Left ventricle myocardium inferior (tissue), 1 donor: ENCODE measurements at regions not wholly inside any gene's neighbourhood (a gene's known extent, or its start where the extent isn't known, plus 50 kb on each side); places are given as distances from the start of the nearest gene placed in this dataset.

ENCODE experiments used
- DNase-seq: peaks from one replicate; pipeline ENCODE4 v3.0.0-alpha.2; 2020
- H3K27ac ChIP-seq: fragments of 200-600 bp; replicated peaks from 2 replicates; pipeline ENCODE4 v1.8.0; 2021
- H3K27me3 ChIP-seq: fragments of 200-600 bp; 2 replicates; pipeline ENCODE4 v1.8.0; 2021; ENCODE audit warnings: low read depth
- H3K36me3 ChIP-seq: fragments of 200-600 bp; 2 replicates; pipeline ENCODE4 v1.8.0; 2021
- H3K4me1 ChIP-seq: fragments of 200-600 bp; 2 replicates; pipeline ENCODE4 v1.8.0; 2021
- H3K4me3 ChIP-seq: fragments of 200-600 bp; 2 replicates; pipeline ENCODE4 v1.8.0; 2021; ENCODE audit warnings: mild to moderate bottlenecking, moderate library complexity
- H3K9me3 ChIP-seq: fragments of 200-600 bp; replicated peaks from 2 replicates; pipeline ENCODE4 v1.8.0; 2021
- intact Hi-C: fragments of 100-400 bp; cut with micrococcal nuclease; formaldehyde crosslinking; loops from one replicate; pipeline ENCODE4 v1.11.0; 2022
- TF ChIP-seq, protein P1 (sequence below): fragments of 200-600 bp; IDR thresholded peaks from 2 replicates; pipeline ENCODE4 v1.8.0; 2021; ENCODE audit warnings: antibody characterized with exemption, mild to moderate bottlenecking, borderline replicate concordance
- donor health status: DM: no; HTN: yes; CAD: no; lungs with severe emphysema.

DNA sequence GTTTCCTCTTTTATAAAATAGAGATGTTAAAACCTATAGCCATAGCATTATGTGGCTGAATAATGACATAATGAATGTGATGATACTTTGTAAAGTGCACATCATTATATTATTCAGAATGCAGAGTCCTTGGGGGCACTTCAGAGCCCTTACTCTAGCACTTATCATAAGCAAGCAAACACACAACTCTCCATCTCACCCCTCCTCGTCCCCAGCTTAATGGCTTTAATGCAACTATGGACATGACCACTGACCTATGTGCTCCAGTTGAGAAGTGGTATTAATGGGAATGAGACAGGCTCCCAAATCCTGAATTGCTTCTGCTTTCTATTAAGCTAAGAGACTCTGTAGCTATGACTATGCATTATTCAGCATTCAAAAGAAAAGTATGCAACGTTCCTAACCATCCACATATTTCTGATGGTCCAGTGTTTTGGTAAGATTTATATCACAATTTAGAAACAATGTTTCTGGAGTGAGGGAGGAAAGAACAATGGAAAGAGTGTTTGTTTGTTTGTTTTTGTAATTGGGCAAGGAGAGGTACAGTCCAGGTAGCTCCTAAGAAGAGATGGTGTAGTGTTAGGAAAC lies 194.0 kb upstream of the PLXNA2 start:
- intact Hi-C loops: no loop called here
- no peaks in the 10 kb centered on the region for H3K36me3 ChIP-seq
- no peaks in the 10 kb centered on the region for H3K4me1 ChIP-seq
- TF ChIP-seq, protein P1, sequence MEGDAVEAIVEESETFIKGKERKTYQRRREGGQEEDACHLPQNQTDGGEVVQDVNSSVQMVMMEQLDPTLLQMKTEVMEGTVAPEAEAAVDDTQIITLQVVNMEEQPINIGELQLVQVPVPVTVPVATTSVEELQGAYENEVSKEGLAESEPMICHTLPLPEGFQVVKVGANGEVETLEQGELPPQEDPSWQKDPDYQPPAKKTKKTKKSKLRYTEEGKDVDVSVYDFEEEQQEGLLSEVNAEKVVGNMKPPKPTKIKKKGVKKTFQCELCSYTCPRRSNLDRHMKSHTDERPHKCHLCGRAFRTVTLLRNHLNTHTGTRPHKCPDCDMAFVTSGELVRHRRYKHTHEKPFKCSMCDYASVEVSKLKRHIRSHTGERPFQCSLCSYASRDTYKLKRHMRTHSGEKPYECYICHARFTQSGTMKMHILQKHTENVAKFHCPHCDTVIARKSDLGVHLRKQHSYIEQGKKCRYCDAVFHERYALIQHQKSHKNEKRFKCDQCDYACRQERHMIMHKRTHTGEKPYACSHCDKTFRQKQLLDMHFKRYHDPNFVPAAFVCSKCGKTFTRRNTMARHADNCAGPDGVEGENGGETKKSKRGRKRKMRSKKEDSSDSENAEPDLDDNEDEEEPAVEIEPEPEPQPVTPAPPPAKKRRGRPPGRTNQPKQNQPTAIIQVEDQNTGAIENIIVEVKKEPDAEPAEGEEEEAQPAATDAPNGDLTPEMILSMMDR: no peak
- peaks cover 16% of the 10 kb centered on the region for H3K27me3 ChIP-seq
- no peak overlapping the region for H3K27ac ChIP-seq
- DNase-seq: no peak
- H3K9me3 ChIP-seq: peaks cover 25% of the 10 kb centered on the region
- no peak overlapping the region for H3K4me3 ChIP-seq

DNA sequence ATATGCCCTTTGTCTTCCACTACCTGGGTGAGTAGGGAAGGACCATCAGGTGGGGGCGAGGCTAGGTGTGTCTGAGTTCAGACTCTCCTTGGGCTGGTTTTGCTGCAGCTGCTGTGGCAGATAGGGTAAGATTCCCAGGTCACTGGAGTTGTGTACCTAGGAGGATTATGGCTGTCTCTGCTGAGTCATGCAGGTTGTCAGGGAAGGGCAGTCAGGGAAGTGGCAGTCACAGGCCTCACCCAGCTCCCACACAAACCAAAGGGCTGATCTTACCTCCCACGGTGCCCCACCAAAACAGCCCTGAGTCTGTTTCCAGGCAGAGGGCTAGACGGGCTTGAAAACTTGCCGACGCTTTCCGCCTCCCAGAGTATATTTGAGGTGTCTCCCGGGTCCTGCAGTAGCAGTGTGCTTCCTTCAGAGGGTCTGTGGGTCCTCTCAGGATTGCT lies 201.6 kb upstream of the PLXNA2 start:
- peaks cover 30% of the 10 kb centered on the region for H3K9me3 ChIP-seq
- DNase-seq: no peak
- no peak overlapping the region for H3K4me3 ChIP-seq
- TF ChIP-seq, protein P1: no peak
- H3K36me3 ChIP-seq: no peaks in the 10 kb centered on the region
- no peaks in the 10 kb centered on the region for H3K4me1 ChIP-seq
- H3K27ac ChIP-seq: no peak overlapping the region
- intact Hi-C loops: no loop called here
- H3K27me3 ChIP-seq: peaks cover 29% of the 10 kb centered on the region

DNA sequence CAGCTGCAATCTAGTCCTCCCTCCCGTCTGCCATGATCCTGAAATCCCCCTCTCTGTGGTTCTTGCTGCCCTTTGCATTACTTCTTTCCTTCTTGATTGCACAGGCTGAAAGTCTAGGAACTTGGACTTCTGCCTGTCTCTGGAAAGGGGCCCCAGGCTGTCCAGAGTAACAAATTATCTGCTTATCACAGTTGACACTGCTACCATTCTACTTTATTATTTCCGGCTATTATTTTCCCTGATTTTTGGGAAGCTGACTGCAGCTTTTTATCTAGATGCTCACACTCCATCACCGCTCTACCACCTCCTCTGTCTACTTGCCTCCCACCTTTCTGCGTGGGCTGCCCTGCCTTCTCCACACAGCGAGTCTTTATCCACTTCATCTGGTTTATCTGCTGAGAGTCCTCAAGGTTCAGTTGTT lies 202.1 kb upstream of the PLXNA2 start:
- no peak for DNase-seq
- Histone ChIP-seq H3K4me3 (no peak overlapping the region), H3K36me3 (no peaks in the 10 kb centered on the region), H3K27me3 (peaks cover 34% of the 10 kb centered on the region), H3K4me1 (no peaks in the 10 kb centered on the region), H3K27ac (no peak overlapping the region), H3K9me3 (peaks cover 28% of the 10 kb centered on the region)
- TF ChIP-seq, protein P1: no peak
- intact Hi-C loops: no loop called here

DNA sequence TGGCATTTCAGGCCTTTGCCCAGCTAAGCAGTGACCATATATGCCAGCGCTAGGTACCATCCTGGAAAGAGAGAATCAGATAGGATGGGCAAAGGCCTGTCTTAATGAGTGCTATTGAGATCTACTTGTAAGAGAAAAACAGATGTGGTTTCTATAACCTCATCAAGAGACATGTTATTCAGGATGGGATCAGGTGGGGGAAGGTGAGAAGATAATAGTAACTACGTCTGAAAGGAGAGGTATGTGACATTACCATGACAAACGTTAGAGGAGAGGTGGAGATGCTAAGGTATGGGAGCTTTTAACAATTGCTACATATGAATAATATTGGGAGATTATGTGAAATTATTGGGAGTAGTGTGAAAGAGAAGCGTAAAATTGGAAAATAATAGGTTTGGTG lies 204.2 kb upstream of the PLXNA2 start:
- Histone ChIP-seq H3K36me3 (no peaks in the 10 kb centered on the region), H3K27ac (no peak overlapping the region), H3K4me3 (no peak overlapping the region), H3K27me3 (peaks cover 36% of the 10 kb centered on the region), H3K4me1 (no peaks in the 10 kb centered on the region), H3K9me3 (peaks cover 7% of the 10 kb centered on the region)
- no peak for DNase-seq
- TF ChIP-seq, protein P1: no peak
- intact Hi-C loops: no loop called here

DNA sequence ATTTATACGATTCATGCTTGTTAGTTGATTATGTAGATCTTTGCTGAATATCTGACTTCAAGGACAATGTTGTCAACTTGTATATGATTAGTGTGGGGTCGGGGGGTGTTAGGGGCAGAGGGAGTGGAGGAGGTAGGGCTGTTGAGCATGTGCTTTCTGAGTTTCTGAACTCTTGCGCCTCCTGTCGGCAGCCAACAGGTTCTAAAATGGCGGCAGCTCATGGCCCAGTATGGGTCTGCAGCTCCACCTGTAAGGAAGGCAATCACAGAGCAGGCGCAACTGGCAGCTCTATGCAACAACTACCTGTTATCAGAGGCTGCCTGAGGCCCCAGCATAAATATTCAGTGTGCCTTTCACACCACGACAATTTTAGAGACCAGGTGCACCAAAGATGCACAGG lies 205.8 kb upstream of the PLXNA2 start:
- intact Hi-C loops: no loop called here
- no peak overlapping the region for H3K4me3 ChIP-seq
- peaks cover 36% of the 10 kb centered on the region for H3K27me3 ChIP-seq
- no peak for DNase-seq
- no peaks in the 10 kb centered on the region for H3K4me1 ChIP-seq
- no peaks in the 10 kb centered on the region for H3K9me3 ChIP-seq
- TF ChIP-seq, protein P1: no peak
- H3K27ac ChIP-seq: no peak overlapping the region
- no peaks in the 10 kb centered on the region for H3K36me3 ChIP-seq
